Dedifferentiated amniotic fluid mesenchymal stem cell (primary cell): ENCODE measurements at regions not wholly inside any gene's neighbourhood (a gene's known extent, or its start where the extent isn't known, plus 50 kb on each side); places are given as distances from the start of the nearest gene placed in this dataset.
"Not testable (repeated sequence)": the region's sequence is repeated elsewhere in the genome, so short reads cannot be mapped to it uniquely, and the experiment has no call there.

Experiments
- DNase-seq: peaks from one replicate; pipeline ENCODE4 v3.0.0-alpha.2; 2016; ENCODE audit errors: extremely low spot score

- DNase-seq, result not testable (repeated sequence)
Measured at GRCh38 chr1:99444211-99444927, 180.1 kb downstream of the PLPPR4 start.

GRCh38 chr1:99445071-99445470 is 180.8 kb downstream of the PLPPR4 start:
- DNase-seq, result no peak

DNA sequence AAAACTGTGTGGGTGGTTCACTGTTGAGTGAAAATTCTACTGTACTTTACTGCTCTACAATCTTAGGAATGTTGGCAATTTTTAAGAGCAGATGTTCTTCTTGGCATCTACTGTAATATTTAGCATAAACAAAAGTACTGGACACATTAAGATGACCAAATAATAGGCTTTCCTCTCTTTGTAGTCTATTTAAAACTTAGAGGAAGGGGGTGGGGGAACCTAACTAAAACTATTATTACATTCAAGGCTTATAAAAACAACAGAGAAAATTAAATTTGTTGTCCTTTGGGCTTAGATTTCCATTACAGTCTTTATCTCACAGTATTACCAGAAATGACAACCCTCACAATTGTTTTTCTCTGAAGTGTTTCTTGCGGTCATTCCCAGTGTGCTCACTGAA is 181.2 kb downstream of the PLPPR4 start:
- DNase-seq, result peak; percentile 82

- DNase-seq, result no peak
Measured at GRCh38 chr1:99447721-99448120, 183.4 kb downstream of the PLPPR4 start.

DNA sequence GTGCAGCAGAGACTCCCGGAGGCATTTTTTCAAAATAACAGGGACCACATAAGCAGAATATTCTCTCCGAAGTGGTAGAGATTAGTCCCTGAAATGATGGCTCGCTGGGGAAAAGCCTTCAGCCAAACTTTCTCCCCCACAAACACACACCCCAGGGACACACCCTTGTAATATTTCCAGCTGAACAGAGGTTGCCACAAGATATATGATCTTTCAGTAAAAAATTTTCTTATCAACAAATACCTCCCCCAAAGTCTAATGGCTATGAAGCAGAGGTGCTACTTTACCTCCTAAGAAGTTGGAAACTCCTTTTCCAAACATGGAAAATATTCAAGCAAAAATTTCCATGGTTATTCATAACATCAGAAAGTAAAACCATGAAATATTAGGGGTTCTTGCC is 190.2 kb upstream of the PALMD start:
- DNase-seq, result no peak

DNA sequence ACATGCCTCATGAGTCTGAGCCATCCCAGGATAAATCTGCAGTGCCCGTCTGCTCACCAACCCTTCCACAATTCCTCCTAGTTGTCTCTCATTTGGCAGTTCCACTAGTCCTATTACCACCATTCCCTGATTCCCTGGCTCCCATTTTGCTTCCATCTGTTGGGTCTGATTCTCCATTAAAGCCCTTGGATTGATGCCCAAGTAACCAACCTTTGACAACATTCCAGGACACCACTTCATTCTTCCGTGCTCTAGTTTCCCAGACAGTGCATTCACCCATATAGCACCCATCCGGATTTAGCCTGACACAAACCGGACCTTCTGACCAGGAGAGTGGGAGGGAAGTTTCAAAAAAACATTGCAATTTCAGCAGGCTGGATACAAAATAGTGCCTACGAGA is 189.4 kb upstream of the PALMD start:
- no peak for DNase-seq

- no peak for DNase-seq
Measured at GRCh38 chr1:99457381-99458165, 188.3 kb upstream of the PALMD start.

GRCh38 chr1:99461499-99461898 is 184.4 kb upstream of the PALMD start:
- DNase-seq, result no peak

DNA sequence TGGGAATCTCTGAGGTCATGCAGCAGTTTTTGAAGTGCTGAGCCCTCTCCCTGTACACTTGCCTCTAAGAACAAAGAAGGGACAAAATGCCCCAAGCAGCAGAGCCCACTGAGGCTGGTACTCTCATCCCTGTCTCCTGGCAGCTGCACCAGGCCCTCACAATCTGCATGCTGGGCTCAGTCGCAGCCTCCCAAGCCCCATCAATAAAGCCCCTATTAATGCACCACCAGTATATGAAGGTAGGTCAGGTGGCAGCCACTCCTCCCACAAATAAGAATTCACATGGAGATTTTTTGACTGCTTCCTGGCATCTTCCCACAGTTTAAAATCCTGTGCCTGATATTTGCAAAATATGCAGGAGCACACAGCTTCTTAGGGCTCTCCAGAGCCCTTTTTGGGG is 181.2 kb upstream of the PALMD start:
- no peak for DNase-seq

DNA sequence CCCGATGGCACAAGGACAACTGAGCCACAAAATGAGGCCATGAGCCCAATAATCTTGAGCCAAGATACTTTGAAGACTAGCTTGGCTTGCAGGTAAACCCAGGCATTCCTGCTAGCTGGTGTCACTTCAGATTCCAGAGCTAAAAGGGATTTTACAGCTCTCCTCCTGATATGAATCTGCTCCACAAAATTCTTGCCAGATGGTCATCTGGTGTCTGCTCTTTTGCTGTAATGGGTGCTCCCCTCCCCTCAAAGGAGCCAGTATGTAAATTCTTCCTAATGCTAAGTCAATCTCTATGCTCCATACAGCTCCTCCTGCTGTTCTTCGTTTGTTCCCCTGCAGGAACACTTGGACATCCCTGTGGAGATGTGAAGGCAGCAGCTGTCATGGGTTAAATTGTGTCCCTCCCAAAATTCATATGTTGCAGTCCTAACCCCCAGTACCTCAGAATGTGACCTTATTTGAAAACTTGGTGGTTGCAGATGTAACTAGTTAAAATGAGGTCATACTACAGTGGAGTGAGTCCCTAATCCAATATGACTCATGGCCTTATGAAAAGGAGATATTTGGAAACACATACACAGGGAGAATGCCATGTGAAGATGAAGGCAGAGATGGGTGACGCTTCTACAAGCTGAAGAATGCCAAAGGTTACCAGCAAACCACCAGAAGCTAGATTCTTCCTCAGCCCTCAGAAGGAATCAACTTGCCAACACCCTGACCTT is 180.6 kb upstream of the PALMD start:
- peak; percentile 60 for DNase-seq

DNA sequence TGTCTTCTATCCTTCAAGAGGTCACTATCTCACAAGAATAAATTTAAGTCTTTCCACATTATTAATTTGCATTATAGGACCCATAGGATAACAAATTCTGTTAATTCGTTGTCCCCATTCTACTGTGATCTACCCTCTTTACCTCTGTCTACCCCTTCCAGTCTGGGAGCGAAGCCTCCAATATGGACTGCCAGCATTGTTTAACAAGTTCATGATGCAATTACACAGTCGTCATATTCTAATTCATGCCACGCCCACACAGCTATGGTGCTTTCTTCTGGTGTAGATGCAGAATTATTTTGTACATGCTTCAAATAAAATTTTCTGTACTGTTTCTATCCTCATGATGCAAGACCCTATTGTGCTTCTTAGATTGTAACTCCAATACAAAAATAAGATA is 178.3 kb upstream of the PALMD start:
- DNase-seq, result no peak

GRCh38 chr1:99469550-99469971 is 176.4 kb upstream of the PALMD start:
- no peak for DNase-seq

GRCh38 chr1:99472893-99473292 is 173.0 kb upstream of the PALMD start:
- DNase-seq, result no peak

GRCh38 chr1:99474350-99474893 is 171.5 kb upstream of the PALMD start:
- no peak for DNase-seq

DNA sequence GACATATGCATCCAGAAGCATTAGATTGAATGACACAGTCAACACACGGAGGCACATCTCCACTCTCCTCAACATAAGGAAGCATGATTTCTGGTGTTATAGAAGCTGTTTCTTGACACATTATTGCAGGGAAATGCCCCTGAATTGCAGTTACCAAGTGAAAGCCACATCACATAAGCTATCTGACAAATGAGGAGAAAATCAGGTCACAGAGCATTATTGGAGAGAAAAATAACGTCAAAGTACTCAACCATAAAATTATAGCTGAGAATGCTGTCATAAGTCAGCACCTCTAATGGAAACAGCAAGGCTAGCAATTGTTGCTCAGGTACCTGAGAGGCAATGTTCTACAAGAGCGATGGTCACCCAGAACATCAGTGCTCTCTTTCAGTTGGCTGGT is 169.9 kb upstream of the PALMD start:
- no peak for DNase-seq

DNA sequence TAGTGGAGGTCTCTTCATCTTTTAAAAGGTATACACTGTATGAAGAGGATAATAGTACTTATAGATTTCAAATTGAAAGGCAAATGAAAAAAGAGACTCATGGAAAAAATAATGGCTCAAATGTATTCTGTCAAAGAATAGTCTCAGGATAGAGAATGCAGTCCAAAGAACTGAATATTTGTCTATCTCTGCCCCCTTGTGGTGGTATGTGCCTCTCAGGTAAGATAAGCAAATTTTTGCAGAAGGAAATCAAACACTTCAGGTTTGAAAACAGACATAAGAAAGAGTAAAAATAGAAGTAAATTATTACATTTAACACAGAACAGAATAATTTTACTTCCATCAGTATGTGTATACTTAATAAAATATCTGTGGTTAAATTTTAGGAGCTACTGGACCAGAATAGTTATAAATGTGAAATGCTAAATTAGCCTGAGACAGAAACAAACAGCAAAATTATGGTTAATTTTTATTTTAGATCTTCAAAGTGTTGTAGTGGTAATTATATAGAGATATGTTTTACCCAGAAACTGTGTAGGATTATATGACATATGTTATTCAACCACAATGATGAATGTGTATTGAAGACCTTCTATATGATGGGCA is 164.4 kb upstream of the PALMD start:
- DNase-seq, result peak; percentile 79

DNA sequence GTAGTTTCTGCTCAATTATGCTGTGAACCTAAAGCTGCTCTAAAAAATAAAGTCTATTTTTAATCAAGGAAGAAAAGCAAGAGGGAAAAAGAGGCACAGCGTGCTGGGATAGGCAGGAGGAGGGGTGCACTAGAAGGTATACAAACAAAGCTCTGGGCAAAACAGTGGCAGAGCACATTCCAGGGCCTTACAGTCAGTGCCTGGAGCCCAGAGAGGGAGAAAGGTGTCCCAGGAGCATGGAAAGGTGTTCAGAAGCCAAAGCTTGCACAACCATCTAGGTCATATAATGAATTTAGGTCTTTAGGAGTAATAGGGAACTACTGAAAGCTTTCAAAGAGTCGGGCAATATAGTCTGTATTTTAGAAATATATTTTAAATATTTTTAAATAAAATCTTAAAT is 163.6 kb upstream of the PALMD start:
- no peak for DNase-seq

GRCh38 chr1:99482750-99483149 is 163.2 kb upstream of the PALMD start:
- no peak for DNase-seq

GRCh38 chr1:99490031-99490430 is 155.9 kb upstream of the PALMD start:
- DNase-seq, result no peak

DNA sequence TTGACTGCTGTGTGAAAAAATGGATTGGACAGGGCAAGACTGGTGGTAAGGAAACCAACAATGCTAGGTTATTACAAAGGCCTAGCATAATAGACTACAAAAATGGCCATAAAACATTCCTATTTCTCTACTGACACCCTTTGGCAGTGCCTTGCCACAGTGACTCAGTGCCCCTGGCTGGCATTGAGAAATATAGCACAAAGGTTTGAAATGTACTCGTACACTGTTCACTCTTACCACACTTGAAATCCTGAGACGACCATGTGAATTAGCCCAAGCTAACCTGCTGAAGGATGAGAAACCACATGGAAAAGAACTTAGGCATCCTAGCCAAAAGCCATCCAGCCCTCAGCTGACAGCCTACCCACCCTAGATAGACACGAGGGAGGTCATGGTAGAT is 149.8 kb upstream of the PALMD start:
- DNase-seq, result no peak

GRCh38 chr1:99497690-99498089 is 148.2 kb upstream of the PALMD start:
- DNase-seq, result no peak

DNA sequence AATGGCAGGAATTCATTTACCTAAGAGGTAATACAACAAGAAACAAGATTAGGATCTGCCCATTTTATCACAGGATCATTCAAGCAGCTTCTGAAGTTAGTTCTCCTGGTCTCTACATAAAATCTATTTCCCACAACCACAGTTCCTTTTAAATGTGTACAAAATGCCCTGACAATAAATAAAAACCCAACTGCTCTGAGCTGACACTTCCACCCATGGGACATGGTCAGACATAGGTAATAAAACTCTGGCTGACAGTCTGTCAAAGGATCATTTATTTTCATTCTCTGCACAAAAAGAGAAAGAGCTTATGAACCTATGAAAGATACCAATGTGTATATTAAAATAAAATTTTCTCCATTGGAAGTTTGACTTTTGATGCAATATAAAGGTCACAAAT is 145.4 kb upstream of the PALMD start:
- no peak for DNase-seq
